NCI-H69 (cell line): ENCODE measurements at regions not wholly inside any gene's neighbourhood (a gene's known extent, or its start where the extent isn't known, plus 50 kb on each side); places are given as distances from the start of the nearest gene placed in this dataset.
"Not testable (repeated sequence)": the region's sequence is repeated elsewhere in the genome, so short reads cannot be mapped to it uniquely, and the experiment has no call there.

Experiments
- DNase-seq: peaks from one replicate; lab custom pipeline; 2025; lab: John Stamatoyannopoulos, UW

DNA sequence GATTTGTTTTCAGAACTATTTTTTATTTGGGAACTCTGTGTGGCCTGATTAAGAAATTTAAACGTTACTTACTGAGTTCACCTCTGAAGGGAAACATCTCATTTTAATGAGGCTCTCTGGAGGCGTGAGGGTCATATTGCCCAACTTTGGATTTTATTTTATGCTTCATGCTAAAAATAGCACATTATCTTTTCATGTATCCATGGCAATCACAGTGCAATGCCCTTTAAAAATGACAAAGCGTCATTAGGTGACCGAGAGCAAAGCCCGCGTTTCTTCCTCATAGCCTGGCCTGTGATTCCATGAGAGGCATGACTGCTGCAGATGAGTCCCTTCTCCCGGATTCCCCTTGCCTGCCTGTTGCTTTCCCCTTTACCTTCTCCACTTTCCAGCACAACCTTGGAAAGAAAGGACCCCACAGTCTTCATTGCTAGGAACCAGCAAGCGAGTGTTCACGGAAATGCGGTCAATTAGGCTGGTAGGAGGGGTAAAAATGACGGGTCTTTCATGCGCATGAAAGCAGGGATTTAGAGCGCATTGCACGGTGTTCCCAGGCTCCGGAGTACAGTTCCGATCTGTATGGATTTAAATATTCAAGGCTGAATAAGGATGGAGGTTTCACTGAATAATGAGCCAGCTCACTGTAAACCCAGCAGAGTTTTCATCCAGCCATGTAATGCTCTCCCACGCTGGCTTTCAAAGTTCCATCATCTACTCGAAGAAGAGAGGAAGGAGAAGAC, 98.2 kb upstream of the PITRM1 start:
- no peak for DNase-seq

DNA sequence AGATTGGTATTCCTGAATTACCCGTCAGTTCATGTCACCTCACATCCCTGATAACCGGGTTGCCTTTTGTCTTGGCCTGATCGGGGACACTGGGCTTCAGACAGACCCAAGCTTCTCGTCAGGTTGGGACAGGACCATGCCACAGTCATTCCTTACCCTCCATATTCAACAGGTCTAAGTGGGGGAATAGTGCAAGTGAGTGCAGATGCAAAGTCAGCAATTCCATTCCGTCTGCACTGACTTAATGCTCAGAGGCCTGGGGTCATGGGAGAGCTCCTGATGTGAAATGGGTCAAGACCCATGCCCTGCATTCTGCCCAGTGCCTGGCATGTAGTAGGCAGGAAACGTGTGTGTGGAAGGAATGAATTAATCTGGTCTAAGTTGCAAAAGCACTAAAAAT, 95.4 kb upstream of the PITRM1 start:
- DNase-seq, result no peak

DNA sequence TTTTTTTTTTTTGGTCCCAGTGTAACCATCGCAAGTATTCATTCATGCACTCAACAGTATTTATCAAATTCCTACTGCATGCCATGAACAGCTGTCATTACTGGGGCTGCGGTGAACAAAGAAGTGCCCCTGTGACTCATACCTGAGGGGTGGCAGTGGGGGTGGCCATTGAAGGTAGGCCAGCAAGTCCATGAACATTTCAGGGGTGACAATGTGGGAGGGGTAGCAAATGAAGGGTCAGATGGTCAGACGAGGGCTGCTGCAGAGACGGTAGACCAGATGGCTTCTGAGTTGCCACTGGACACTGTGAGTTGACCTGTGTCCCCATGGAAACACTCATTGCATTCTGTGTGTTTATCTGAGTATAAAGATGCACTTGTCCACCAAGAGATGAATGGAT, 92.5 kb upstream of the PITRM1 start:
- no peak for DNase-seq

DNA sequence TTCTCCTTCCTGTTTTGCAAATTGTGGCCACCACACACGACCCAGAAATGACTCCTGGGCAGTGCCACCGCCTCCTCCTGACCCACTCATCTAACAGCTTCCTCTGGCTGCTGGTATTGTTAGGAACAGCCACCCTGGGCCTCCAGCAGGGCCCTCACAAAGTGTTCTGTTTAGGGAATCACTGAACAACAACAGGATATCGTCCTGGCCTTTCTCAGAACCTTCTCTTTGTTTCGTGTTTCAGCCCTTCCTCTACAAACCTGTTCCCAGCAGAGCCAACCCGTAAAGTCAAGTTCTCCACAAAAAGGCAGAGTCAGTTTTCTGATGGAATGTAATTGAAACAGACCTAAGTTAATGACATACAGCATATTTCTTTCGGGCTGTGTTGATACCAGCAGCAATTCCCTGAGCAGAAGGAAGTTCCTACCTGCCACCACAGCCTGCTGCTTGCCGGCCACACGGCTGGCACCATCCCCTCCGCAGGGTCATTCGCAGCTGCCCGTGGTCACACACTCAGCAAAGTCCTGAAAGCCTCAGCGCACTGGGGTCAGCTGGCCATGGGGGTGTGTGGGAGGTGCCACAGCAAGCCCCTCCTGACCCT, 91.7 kb upstream of the PITRM1 start:
- DNase-seq, result no peak

DNA sequence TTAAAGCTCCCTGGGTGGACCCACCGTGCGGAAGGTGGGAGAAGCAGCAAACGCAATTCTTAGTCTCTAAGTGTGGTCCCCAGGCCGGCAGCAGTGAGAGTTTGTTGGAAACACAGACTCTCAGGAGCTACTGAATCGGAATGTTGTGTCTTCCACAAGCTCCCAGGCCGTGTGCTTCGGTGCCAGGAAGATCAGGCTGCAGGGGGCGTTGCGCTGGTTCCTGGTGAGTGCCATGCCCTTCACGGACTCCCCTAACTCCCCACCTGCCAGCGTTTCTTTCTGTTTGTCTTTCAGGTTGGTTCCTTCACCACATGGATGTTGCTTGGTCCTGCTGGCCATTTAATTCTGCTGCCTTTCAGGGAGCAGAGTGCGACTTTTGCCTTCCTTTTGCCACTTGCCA, 91.2 kb upstream of the PITRM1 start:
- DNase-seq, result no peak

DNA sequence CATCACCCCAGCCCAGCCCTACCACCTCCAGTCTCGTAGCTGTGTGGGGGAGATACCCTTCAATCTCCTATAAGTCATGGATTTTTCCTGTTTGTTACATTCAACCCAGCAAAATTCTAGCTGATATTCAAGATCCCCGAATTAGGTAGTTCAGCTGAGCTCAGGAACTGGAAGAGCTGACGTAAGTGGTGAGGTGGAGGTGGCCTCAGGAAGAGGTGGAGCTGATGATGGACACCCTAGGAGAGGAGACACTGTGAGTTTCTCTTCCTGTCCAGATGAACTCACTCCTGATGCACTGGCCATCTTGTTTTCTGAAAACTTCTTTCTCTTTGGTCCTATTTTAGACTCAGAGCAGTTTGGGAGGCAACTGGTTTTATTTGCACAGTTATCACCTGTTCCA, 90.5 kb upstream of the PITRM1 start:
- no peak for DNase-seq

- DNase-seq, result no peak
These were observed 89.3 kb upstream of the PITRM1 start for GRCh38 chr10:3261921-3262320.

DNA sequence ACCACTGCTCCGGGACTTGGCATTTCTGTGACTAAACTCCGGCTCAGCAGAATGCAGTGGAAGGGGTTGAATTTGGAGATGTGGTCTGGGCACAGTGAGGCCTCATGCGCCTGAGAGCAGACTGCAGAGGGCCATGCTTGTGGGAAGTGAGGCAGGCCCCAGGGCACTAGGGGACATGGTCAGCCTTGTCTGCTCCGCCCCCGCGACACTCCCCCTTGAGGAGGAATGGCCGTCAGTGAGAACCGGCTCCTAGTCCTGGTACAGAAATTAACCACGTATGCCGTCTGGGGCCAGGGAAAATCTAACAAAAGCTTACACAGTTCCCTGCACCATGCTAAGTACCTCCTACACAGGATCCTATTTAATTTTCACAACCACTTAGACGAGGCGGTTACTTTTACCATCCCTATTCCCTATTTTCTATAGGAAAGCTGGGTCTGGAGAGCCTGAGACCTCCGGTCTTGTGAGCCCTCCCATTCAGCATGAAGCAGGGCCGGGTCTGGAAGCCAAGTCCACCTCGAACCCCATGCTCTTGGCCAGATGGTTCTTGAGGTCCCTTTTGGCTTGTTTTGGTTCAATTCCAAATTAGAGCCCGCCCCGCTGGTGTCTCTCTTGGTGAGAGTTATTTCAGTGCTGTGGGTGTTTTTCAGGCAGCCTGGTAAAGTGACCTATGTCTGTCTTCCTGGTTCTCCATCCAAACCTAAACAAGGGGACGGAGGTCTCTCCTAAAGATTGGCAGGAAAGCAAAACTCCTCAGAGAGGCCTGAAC, 87.7 kb upstream of the PITRM1 start:
- DNase-seq, result no peak

GRCh38 chr10:3259499-3259898, 86.9 kb upstream of the PITRM1 start:
- DNase-seq, result no peak

DNA sequence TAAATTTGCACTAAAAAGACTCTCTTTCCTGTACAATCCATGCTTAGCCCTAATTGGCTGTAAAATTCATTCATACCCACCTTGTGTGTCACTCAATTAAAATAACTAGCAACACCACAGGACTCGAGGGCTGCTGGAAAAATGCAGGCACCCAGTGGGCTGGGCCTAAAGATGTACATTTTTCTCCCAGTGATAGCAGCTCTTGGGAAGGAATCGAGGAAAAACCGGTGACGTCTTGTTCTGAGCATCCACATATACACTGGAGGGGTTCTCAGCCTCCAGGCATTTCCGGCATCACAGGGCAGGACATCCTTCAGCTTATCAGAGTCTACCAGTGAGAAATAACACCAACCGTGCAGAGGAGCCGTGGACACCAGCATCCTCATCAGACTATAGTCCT, 85.8 kb upstream of the PITRM1 start:
- DNase-seq, result no peak

- DNase-seq, result no peak
These were observed 83.0 kb upstream of the PITRM1 start for GRCh38 chr10:3255616-3256015.

- peak; percentile 3 for DNase-seq
These were observed 82.5 kb upstream of the PITRM1 start for GRCh38 chr10:3255075-3255474.

DNA sequence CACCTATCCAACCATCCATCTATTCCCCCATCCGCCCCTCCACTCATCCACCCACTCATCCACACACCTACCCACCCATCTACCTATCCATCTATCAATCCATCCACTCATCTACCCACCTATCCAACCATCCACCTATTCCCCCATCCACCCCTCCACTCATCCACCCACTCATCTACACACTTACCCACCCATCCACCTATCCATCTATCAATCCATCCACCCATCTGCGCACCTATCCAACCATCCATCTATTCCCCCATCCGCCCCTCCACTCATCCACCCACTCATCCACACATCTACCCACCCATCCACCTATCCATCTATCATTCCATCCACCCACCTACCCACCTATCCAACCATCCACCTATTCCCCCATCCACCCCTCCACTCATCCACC, 81.4 kb upstream of the PITRM1 start:
- DNase-seq, result not testable (repeated sequence)

DNA sequence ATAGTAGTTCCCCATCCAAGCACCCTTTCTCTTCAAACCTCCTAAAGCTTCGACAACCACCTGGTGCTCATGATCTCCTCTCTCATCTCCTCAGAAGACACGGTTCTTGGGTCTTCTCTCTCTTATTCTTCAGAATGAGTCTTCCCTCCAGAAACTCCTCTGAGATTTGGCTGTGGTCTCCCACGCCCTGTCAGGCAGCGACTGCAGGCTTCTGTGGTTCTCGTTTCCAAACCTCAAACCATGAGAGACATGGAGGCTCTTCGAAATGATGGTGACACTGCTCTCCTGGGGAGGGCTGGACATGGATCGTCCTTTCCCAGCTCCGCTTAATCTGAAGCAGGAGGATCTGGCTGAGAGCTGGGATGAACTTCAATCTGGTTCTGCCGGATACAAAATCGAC, 78.6 kb upstream of the PITRM1 start:
- DNase-seq, result no peak

DNA sequence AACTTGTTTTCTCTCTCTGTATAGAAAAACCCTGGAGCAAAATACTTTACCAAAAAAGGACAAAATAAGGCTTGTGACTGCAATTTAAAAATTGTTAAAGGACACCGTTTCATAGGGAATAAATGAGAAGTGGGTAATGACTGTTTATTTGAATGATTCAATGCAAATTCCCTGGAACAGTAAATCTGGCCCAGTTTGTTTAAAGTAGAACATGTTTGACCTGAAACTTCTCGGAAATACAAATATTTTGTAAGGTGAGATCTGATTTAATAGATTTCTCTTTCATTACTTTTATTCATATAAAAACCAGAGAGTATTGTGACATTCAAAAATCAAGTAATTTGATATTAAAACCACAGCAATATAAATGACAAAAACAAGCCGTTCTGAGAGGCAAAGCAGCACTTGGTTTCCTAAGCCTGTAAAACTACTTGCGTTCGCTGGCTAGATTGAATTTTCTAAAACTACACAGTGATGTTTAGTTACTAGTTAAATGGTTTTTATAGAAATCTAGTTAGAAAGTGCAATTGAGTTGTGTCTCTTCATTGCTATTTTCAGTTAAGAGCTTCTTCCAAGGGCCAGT, 76.8 kb upstream of the PITRM1 start:
- no peak for DNase-seq

- DNase-seq, result peak; percentile 26
These were observed 76.1 kb upstream of the PITRM1 start for GRCh38 chr10:3248526-3249306.

DNA sequence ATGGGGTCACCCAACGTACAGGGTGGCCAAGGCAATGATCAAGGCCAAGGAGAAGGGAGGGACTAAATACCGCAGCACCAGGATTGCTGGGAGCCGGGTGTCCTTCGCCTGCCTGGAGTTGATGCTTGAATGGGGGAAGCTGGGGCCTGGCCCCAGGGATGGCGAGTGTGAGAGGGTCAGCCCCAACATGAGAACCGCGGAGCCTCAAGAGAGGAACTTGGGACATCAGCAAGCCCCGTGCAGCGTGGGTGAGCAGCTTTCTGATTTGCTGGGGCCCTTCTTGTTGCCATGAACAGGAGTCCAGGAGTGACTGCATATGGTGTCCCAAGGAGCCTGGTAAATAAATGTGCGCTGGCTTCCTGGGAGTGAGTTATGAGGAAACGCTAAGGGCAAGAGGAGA, 72.8 kb upstream of the PITRM1 start:
- DNase-seq, result no peak

- no peak for DNase-seq
These were observed 69.5 kb upstream of the PITRM1 start for GRCh38 chr10:3241967-3242650.

DNA sequence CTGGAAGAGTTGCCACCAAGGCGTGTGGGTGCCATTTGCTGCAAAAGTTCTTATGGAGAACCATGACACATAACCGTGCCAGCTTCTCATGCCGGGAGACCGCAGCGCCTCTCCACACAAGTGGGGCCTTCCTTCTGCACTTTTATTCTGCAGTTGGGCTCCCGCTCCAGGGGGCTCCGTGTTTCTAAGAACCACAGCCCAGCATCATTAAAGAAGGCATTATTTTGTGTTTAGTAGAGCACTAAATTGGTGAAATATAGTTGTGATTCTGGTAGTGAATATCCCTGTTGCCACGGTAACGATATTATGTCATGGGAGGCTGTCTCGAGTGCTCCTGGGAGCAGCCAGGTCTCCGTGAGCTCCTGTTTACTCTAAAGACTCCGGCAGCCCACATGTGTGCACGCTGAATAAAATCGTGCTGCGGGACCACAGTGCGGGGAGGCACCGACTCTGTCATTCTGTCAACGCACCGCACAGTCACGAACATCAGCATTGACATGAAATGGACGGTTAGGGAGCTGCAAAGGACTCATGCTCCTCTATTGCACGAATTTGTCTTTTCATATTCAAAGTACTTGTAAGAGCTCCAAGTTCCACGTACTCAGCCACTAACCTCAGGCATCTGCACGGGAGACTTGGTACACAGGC, 68.8 kb upstream of the PITRM1 start:
- no peak for DNase-seq

- no peak for DNase-seq
These were observed 67.6 kb upstream of the PITRM1 start for GRCh38 chr10:3239920-3240894.
